HK-2 (cell line): ENCODE measurements at regions not wholly inside any gene's neighbourhood (a gene's known extent, or its start where the extent isn't known, plus 50 kb on each side); places are given as distances from the start of the nearest gene placed in this dataset.
"Not testable (repeated sequence)": the region's sequence is repeated elsewhere in the genome, so short reads cannot be mapped to it uniquely, and the experiment has no call there.

Experiments used
- DNase-seq: peaks from one replicate; pipeline ENCODE4 v3.0.0-alpha.2; 2018; ENCODE audit not compliant: unreplicated experiment

DNA sequence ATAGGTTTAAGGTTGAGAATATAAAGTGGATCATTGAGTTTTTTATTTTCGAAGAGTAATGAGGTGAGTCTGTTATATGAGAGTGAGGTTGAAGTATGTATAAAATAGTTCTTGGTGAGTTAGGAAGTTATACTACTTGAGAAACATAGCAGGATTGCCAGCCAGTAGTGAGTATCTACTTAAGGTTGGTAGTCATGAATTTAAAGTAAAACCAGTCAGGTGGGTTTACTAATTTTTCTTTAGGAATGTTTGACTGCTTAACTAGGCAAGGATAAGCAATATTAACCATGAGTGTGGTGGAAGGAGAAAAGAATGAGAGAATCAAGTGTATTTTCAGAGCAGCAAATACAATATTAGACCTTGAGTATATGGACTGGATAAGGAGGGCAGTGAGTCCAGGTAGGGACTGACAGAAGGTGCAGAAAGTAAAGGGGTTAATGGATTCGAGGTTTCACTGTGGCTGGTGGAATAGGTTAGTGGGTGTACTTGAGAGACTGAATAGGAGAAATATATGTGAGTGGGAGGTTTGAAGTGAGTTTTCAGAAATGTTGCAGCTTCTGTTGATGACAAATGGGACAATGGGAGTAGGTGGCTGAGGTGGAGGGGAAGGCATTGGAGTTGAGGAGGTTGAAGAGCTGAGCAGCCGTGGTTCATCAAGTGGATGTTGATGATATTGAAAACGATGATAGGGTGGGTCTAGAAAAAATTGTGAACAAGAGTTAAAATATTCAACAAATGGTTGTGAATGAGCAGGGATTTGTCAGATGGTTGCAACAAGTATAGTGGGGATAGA lies 232.5 kb upstream of the ASCC3 start:
- DNase-seq: no peak

GRCh38 chr6:101114703-101115102 lies 233.6 kb upstream of the ASCC3 start:
- DNase-seq: peak; percentile 5

DNA sequence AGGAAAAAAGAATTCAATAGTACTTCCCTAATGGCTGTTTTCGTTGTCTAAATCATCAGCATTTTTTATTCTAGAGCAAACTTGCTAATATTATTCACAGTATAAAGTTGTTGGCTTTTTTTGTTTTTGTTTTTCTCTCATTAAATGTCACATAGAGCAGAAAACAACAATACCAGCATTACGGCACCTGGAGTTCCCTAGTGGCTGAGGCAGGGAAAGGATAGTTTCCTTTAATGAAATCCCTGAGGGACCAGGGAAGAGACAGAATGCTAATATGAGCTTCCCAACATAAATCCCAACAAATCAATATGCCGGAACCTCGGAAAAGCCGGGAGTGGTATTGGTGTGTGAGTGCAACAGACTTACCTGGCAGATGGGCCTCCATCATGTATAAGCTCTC lies 235.2 kb upstream of the ASCC3 start:
- DNase-seq: no peak

DNA sequence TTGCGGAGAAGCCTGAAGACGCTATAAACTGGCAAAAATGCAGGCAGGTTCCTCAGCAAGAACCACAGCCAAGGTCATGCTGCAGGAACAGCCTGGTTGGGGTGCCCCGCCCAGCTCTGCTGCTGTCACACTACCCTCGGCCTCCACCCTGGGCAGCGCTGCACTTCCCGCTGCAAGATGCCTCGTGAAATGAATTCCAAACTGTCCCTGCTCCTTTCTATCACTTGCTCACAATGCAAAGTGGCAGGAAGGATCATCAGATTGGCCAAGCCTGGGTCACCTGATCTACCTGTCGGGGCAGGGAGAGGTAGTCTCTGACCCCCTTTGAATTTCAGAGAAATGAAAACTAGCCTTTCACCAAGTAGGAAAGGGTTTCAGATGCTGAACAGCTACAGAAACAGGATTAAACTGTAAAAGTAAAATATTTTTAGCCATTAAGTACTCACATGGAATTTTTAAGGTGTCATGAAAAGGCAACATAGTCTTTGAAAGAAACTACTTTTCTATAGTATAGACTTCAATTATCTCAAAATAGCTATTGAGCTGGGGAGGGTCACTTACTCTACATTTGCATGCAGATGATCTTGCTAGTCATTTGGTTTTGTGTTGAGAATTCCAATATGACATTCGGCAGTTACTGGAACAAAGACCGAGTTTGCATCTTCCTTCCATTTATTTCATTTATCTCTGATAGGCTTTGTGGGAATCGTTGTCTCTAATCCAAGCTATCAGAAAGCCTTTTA lies 236.4 kb upstream of the ASCC3 start:
- DNase-seq: no peak

DNA sequence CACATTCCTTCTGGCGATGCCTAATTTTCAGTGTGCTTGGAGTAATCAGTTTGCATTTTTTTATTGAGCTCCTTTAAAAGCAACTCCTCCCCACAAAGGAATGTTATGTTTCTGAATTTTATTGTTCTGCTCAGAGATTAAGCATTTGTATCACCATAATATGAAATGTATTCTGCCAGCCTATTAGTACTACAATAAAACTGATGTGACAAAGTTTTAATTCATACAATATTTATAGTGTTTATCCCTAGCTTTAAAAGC lies 236.9 kb upstream of the ASCC3 start:
- no peak for DNase-seq

- DNase-seq: no peak
These were observed 239.6 kb upstream of the ASCC3 start for GRCh38 chr6:101120747-101121146.

DNA sequence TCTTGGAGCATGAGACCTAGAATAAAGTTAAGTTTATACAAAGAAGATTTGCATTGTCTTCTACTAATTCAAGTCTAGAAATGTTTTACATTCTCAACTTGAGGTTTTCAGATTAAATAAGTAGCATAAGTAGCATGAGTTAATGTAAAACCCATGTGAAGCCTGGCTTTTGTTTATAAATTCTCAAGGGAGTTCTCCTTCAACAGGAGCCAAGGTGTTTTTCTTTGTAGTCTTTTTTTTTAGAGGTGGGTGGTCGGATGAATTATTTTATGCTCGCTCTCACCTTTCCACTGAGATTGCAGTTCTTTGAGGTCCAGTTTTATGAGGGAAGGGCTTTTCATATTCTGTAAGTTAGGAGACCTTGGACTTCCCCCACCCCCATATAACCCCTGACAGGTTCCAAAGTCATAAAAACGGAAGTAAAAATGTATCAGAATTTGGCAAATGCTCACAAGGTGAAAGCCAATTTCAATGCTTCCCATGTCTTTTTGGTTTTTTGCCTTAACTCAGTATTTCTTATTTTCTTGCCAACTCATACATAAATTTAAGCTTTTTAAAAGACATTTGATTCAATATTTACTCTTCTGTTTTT lies 244.3 kb upstream of the ASCC3 start:
- no peak for DNase-seq

DNA sequence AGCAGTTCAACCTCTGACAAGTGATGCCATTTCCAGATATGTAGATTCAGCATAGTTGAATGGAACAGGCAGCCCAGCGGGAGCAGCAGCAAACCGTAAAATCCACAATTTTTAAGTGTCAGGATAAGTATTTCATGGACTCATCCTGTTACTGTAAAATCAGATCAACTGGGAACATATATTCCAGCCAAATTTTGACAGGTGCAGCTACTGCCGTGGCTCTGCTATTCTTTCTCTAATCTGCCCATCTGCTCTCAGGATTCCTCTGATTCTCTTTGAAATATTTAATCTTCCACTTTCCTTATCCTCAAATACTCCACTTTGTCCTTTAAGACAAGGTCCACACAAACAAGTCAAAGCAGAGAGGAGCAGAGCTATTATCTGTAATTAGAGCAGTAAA lies 245.4 kb upstream of the ASCC3 start:
- DNase-seq: no peak

GRCh38 chr6:101129851-101130250 lies 248.7 kb upstream of the ASCC3 start:
- DNase-seq: no peak

GRCh38 chr6:101146389-101146788 lies 247.1 kb upstream of the GRIK2 start:
- DNase-seq: no peak

DNA sequence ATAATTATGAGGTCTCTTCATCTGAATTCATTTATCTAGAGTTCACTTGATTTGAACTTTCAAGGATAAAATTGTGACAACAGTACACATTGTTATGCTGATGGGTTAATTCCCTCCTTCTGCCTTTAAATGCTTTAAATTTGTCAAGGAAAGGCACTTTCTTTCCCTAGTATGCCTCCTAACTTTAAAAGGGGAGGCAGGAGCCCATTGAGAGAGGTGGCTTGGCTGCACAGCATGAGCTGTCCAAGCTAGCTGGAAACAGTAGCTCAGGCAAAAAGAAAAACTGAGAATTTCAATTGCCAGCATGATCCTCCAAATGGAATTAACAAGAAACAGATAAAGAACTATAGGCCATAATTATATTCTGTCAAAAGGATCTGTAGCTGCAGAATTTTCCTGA lies 243.3 kb upstream of the GRIK2 start:
- DNase-seq: no peak

GRCh38 chr6:101157638-101158037 lies 235.9 kb upstream of the GRIK2 start:
- DNase-seq: not testable (repeated sequence)

DNA sequence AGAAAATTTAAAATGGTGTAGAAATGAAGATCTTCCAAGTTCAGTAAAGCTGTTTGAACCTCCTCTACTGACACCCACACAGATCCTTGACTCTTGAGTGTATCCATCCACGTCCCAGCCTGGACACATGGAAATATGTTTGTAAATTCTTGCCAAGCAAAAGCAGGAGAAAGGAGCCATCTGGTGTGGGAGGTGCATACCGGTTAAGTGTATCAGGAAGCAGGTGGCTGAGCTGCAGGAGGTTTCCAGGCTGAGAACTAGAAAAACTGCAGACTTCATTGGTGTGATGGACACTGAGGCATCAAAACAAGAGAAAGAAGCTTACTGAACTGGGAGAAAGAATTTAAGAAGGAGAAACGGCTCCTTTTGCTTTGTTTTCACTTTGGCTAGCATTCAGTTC lies 229.9 kb upstream of the GRIK2 start:
- DNase-seq: no peak

- no peak for DNase-seq
These were observed 225.9 kb upstream of the GRIK2 start for GRCh38 chr6:101167638-101168037.

DNA sequence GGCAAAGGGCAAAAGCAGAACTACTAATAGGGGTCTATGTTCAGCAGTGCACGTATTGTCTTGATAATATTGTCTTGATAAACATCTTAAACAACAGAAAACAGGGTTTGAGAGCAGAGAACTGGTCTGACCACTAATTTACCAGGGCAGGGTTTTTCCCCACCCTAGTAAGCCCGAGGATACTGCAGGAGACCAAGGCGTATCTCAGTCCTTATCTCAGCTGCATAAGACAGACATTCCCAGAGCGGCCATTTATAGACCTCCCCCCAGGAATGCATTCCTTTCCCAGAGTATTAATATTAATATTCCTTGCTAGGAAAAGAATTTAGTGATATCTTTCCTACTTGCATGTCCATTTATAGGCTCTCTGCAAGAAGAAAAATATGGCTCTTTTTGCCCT lies 222.5 kb upstream of the GRIK2 start:
- DNase-seq: not testable (repeated sequence)

DNA sequence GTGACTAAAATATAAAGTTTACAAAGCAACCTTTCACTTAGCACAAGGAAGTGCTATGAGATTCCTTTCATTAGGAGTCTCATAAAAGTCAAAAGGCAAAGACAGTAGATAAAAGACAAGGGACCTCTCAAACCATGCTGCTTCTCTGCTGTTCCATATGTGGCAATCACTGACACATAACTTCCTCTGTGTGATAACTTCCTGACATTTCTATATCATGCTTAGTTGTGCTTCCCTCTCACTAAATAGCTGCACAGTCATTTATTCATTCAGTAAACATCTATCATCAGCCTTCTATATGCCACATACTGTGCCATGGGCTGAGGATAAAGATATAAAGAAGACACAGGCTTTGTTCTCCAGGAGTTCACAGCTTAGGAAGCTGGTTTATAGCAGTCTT lies 214.8 kb upstream of the GRIK2 start:
- no peak for DNase-seq

DNA sequence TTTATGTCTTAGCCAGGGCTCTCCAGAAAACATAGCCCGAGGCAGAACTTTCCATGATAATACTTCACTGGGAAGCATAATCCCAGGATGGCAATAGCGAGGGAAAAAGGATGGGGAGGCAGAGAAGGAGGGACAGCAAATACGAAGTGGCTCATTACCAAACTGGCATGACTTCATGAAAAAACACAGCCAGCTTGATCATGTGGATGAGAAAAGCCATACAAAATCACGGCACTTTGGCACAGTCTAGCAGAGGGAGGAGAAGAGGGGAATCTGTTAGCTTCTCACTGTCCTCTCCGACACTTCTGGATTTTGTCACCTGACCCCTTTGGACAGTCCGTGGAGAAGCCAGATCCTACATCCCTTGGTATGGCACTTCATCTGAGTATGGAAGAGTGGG lies 212.5 kb upstream of the GRIK2 start:
- DNase-seq: no peak

- DNase-seq: not testable (repeated sequence)
These were observed 205.2 kb upstream of the GRIK2 start for GRCh38 chr6:101188285-101188798.

- no peak for DNase-seq
These were observed 197.9 kb upstream of the GRIK2 start for GRCh38 chr6:101195588-101195987.

- DNase-seq: no peak
These were observed 194.1 kb upstream of the GRIK2 start for GRCh38 chr6:101199441-101199840.

DNA sequence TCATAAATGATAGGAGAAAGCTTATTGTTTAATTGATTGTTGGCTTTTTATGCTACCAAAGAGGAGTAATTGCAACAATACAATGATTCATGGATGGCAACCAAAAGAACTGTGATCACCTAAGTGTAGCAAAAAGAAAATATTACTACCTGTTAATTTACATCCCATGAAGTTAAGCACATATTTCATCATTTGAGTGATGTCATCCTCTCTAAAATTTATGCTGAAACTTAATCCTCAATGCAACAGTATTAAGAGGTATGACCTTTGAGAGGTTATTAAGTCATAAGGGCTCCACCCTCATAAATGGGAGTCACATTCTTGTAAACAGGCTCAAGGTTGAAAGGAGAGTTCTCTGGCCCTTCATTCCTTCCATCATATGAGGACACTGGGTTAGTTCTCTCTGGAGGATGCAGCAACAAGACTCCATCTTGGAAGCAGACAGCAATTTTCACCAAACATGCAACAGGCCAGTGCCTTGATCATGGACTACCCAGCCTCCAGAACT lies 190.6 kb upstream of the GRIK2 start:
- DNase-seq: no peak

GRCh38 chr6:101203664-101204063 lies 189.8 kb upstream of the GRIK2 start:
- no peak for DNase-seq

- no peak for DNase-seq
These were observed 185.4 kb upstream of the GRIK2 start for GRCh38 chr6:101208152-101208551.
